ENCODE measurements at regions not wholly inside any gene's neighbourhood (a gene's known extent, or its start where the extent isn't known, plus 50 kb on each side); places are given as distances from the start of the nearest gene placed in this dataset.

- no peak for DNase-seq (ENCODE audit: low read depth, low spot score)
- H3K79me2 ChIP-seq (ENCODE audit: control insufficient read depth, insufficient read depth, low read length) = no peaks in the 10 kb centered on the region
- FAIRE-seq = no peak
- no peak overlapping the region for H3K9ac ChIP-seq (ENCODE audit: control insufficient read depth, extremely low read depth, insufficient read depth, low read length)
- H3K27me3 ChIP-seq (ENCODE audit: control insufficient read depth, extremely low read depth, insufficient read depth, low read length) = no peaks in the 10 kb centered on the region
- H4K20me1 ChIP-seq (ENCODE audit: control insufficient read depth, extremely low read depth, insufficient read depth, low read length) = no peaks in the 10 kb centered on the region
- H2AFZ ChIP-seq (ENCODE audit: control insufficient read depth, low read length) = peak overlapping the region; percentile 47
- H3K36me3 ChIP-seq (ENCODE audit: control insufficient read depth in 2 of 2, extremely low read depth in 1 of 2, insufficient read depth in 2 of 2, low read length in 2 of 2) = no peaks in the 10 kb centered on the region
- dilution Hi-C loops (cut with MboI; ENCODE audit: extremely low pct_ligation_motif_present, low sequenced_read_pairs) = no loop called here
- H3K4me3 ChIP-seq (ENCODE audit: control insufficient read depth in 2 of 3, extremely low read depth in 1 of 3, insufficient read depth in 2 of 3, low read depth in 1 of 3, low read length in 3 of 3) = no peak overlapping the region
- no peak for TF ChIP-seq EZH2 (IDR thresholded peaks at IDR 0.05; ENCODE audit: low read length)
- TF ChIP-seq, protein P1, sequence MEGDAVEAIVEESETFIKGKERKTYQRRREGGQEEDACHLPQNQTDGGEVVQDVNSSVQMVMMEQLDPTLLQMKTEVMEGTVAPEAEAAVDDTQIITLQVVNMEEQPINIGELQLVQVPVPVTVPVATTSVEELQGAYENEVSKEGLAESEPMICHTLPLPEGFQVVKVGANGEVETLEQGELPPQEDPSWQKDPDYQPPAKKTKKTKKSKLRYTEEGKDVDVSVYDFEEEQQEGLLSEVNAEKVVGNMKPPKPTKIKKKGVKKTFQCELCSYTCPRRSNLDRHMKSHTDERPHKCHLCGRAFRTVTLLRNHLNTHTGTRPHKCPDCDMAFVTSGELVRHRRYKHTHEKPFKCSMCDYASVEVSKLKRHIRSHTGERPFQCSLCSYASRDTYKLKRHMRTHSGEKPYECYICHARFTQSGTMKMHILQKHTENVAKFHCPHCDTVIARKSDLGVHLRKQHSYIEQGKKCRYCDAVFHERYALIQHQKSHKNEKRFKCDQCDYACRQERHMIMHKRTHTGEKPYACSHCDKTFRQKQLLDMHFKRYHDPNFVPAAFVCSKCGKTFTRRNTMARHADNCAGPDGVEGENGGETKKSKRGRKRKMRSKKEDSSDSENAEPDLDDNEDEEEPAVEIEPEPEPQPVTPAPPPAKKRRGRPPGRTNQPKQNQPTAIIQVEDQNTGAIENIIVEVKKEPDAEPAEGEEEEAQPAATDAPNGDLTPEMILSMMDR (optimal IDR thresholded peaks at IDR 0.05 in 1 of 3, IDR thresholded peaks at IDR 0.05 in 1 of 3, conservative IDR thresholded peaks at IDR 0.05 in 1 of 3; ENCODE audit: extremely low read depth in 1 of 3, insufficient read depth in 2 of 3, low read length in 3 of 3) = no peak
- peaks cover 6% of the 10 kb centered on the region for H3K4me1 ChIP-seq (ENCODE audit: control insufficient read depth, extremely low read depth, insufficient read depth, low read length)
- H3K27ac ChIP-seq (ENCODE audit: control insufficient read depth, insufficient read depth, low read length) = no peak overlapping the region
- H3K9me3 ChIP-seq (ENCODE audit: control insufficient read depth, low read depth, low read length) = no peaks in the 10 kb centered on the region
- H3K4me2 ChIP-seq (ENCODE audit: control insufficient read depth, extremely low read depth, insufficient read depth, low read depth, low read length) = no peak overlapping the region
- H3K9me1 ChIP-seq (ENCODE audit: control insufficient read depth, extremely low read depth, insufficient read depth, low read length) = no peaks in the 10 kb centered on the region
These were observed 191.8 kb downstream of the HTR7 start for GRCh38 chr10:90665905-90666662.

DNA sequence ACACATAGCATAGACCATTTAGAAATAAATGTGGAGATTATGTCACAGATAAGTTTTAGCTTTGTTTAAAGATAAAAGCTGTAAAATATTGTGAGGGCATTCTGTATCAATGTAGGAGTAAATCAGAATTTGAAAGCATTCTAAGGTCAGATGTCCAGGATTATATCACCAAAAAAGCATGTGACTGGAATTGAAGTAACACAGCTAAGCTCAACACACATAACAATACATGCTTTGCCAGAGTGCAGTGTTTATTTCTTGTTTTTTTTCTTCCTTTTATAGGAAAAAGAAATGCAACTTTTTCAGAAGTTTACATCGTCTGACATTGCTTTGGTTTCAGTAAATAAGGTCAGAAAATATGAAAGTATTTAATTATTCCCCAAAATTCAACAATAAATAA is 183.4 kb downstream of the HTR7 start:
- Histone ChIP-seq H3K27me3 (ENCODE audit: control insufficient read depth, extremely low read depth, insufficient read depth, low read length) (no peaks in the 10 kb centered on the region), H2AFZ (ENCODE audit: control insufficient read depth, low read length) (no peak overlapping the region), H3K9me1 (ENCODE audit: control insufficient read depth, extremely low read depth, insufficient read depth, low read length) (no peaks in the 10 kb centered on the region), H3K79me2 (ENCODE audit: control insufficient read depth, insufficient read depth, low read length) (no peaks in the 10 kb centered on the region), H3K4me3 (ENCODE audit: control insufficient read depth in 2 of 3, extremely low read depth in 1 of 3, insufficient read depth in 2 of 3, low read depth in 1 of 3, low read length in 3 of 3) (no peak overlapping the region), H3K27ac (ENCODE audit: control insufficient read depth, insufficient read depth, low read length) (peak overlapping the region; percentile 90), H4K20me1 (ENCODE audit: control insufficient read depth, extremely low read depth, insufficient read depth, low read length) (no peaks in the 10 kb centered on the region), H3K4me1 (ENCODE audit: control insufficient read depth, extremely low read depth, insufficient read depth, low read length) (peaks cover 21% of the 10 kb centered on the region), H3K36me3 (ENCODE audit: control insufficient read depth in 2 of 2, extremely low read depth in 1 of 2, insufficient read depth in 2 of 2, low read length in 2 of 2) (no peaks in the 10 kb centered on the region), H3K4me2 (ENCODE audit: control insufficient read depth, extremely low read depth, insufficient read depth, low read depth, low read length) (peak overlapping the region; percentile 70), H3K9ac (ENCODE audit: control insufficient read depth, extremely low read depth, insufficient read depth, low read length) (no peak overlapping the region), H3K9me3 (ENCODE audit: control insufficient read depth, low read depth, low read length) (no peaks in the 10 kb centered on the region)
- dilution Hi-C loops (cut with MboI; ENCODE audit: extremely low pct_ligation_motif_present, low sequenced_read_pairs) = no loop called here
- no peak for TF ChIP-seq EZH2 (IDR thresholded peaks at IDR 0.05; ENCODE audit: low read length)
- TF ChIP-seq, protein P1 (optimal IDR thresholded peaks at IDR 0.05 in 1 of 3, IDR thresholded peaks at IDR 0.05 in 1 of 3, conservative IDR thresholded peaks at IDR 0.05 in 1 of 3; ENCODE audit: extremely low read depth in 1 of 3, insufficient read depth in 2 of 3, low read length in 3 of 3) = no peak
- FAIRE-seq = no peak
- DNase-seq (ENCODE audit: low read depth, low spot score) = no peak
